Heart right ventricle (tissue), 16 donors: ENCODE measurements at regions not wholly inside any gene's neighbourhood (a gene's known extent, or its start where the extent isn't known, plus 50 kb on each side); places are given as distances from the start of the nearest gene placed in this dataset.

Experiments used
- ATAC-seq, 8 donors: fragments of 200-7000 bp; cut with Tn5 transposase; one replicate each; pipeline ENCODE4 v1.9.1; 2020; ENCODE audit warnings: mild to moderate bottlenecking in 8 of 8, moderate library complexity in 8 of 8, moderate number of reproducible peaks in 1 of 8
- DNase-seq, 2 donors: peaks; one replicate each; pipeline ENCODE4 v3.0.0-alpha.2; 2020
- H3K27ac ChIP-seq, 10 donors: fragments of 200-600 bp; sonication (generic) in 2 of 10; one replicate each; pipeline versions ENCODE4 v1.5.0 to v1.8.0; 2020 to 2022; ENCODE audit warnings: mild to moderate bottlenecking in 3 of 10
- H3K27me3 ChIP-seq, 7 donors: fragments of 200-600 bp; one replicate each; pipeline ENCODE4 v1.8.0; 2021 to 2022; ENCODE audit warnings: mild to moderate bottlenecking in 2 of 7
- H3K36me3 ChIP-seq, 9 donors: fragments of 200-600 bp; sonication (generic) in 1 of 9; one replicate each; pipeline versions ENCODE4 v1.5.0 to v1.8.0; 2020 to 2022; ENCODE audit warnings: mild to moderate bottlenecking in 2 of 9
- H3K4me1 ChIP-seq, 9 donors: fragments of 200-600 bp; sonication (generic) in 1 of 9; one replicate each; pipeline versions ENCODE4 v1.5.0 to v1.8.0; 2020 to 2022; ENCODE audit warnings: mild to moderate bottlenecking in 4 of 9
- H3K4me3 ChIP-seq, 10 donors: fragments of 200-600 bp; sonication (generic) in 2 of 10; one replicate each; pipeline versions ENCODE4 v1.5.0 to v1.8.0; 2020 to 2022; ENCODE audit warnings: mild to moderate bottlenecking in 7 of 10, moderate library complexity in 2 of 10
- H3K9me3 ChIP-seq, 11 donors: fragments of 200-600 bp in 10 of 11; sonication (generic) in 2 of 11; one replicate each; pipeline versions ENCODE4 v1.5.0 to v1.8.0; 2013 to 2022; ENCODE audit warnings: mild to moderate bottlenecking in 2 of 11, control low read depth in 1 of 11, moderate library complexity in 1 of 11
- CTCF ChIP-seq, 9 donors: fragments of 200-600 bp; sonication (generic) in 2 of 9; IDR thresholded peaks; one replicate each; pipeline versions ENCODE4 v1.5.0 to v1.8.0; 2021 to 2022; ENCODE audit warnings: antibody characterized with exemption in 9 of 9, mild to moderate bottlenecking in 5 of 9, moderate library complexity in 1 of 9
- WGBS, 2 donors: extraction: QIAGEN DNeasy Blood & Tissue Kit; methylation state at CpG; one replicate each; pipeline ENCODE4 v1.1.7; 2013; ENCODE audit warnings: inconsistent platforms in 1 of 2; 5-methylcytosine and 5-hydroxymethylcytosine counted together
- intact Hi-C, 10 donors: fragments of 100-400 bp; cut with DNase I; formaldehyde crosslinking; loops; one replicate each; pipeline versions ENCODE4 v1.11.1 to v1.14.2; 2022
- donor health status: Arrhythmogenic right ventricular cardiomyopathy.
- donor health status: ischemic (EF 13 %, LVEDD 7.1; RV severe dilation, severe dysfunction).
- donor health status: healthy with polysubstance abuse.
- donor health status: DM: no; HTN: yes; CAD: no.
- donor health status: DM: no; HTN: no; CAD: no.
- donor health status: ischemic (EF 25% LVEDD 6.9; RV normal size, moderate dysfunction).
- donor health status: ischemic (EF 25% LVEDD 5.7; RV mildly dilated, moderate dysfunction).
- donor health status: healthy.
- donor health status: DM: yes; HTN: yes; CAD: no.
- donor health status: Ischemic cardiomyopathy.
- donor health status: ischemic (EF 35%, LVEDD 5.7; RV mildly dilated, moderate dysfunction).
- donor health status: nonischemic (EF 11% LVEDD 7.7; RV severe dilation, severe dysfunction).
- donor health status: DM: yes; HTN: yes; CAD: no.
- donor health status: PGD.
- donor health status: ischemic (EF 29% LVEDD 5.4; RV normal size, mild dysfunction).
- donor health status: nonischemic (EF 23%, LVEDD 6.1; RV moderate dilation, normal function).

- Histone ChIP-seq H3K4me1 (peaks cover 0 to 13% (median 0%) of the 10 kb centered on the region in 9 donors), H3K36me3 (no peaks in the 10 kb centered on the region), H3K27ac (no peak overlapping the region), H3K9me3 (no peaks in the 10 kb centered on the region), H3K27me3 (peaks cover 0 to 53% (median 5%) of the 10 kb centered on the region in 7 donors), H3K4me3 (no peak overlapping the region)
- ATAC-seq (no peak), DNase-seq (no peak)
- intact Hi-C loops, result loop anchor here in 1 of 10 donors (10.0 kb wide), 1 partner anchor 112 kb away; no protein-coding TSS in a partner anchor
- 58 to 62% methylated on average over 5 of the region's 5 CpGs for WGBS, 2 donors
- TF ChIP-seq CTCF (IDR thresholded peaks at IDR 0.05), result no peak
These were observed 322.2 kb upstream of the MYT1L start for GRCh38 chr2:2653231-2653630.

- Histone ChIP-seq H3K27me3 (peaks cover 0 to 44% (median 3%) of the 10 kb centered on the region in 7 donors), H3K36me3 (no peaks in the 10 kb centered on the region), H3K27ac (no peak overlapping the region), H3K4me3 (no peak overlapping the region), H3K4me1 (peaks cover 0 to 5% (median 0%) of the 10 kb centered on the region in 9 donors), H3K9me3 (peaks cover 0 to 7% (median 0%) of the 10 kb centered on the region in 11 donors)
- WGBS, 2 donors, result 89% methylated on average over 20 of the region's 20 CpGs
- DNase-seq, result no peak
- TF ChIP-seq CTCF (IDR thresholded peaks at IDR 0.05), result no peak
- intact Hi-C loops, result loop anchor here in 1 of 10 donors (10.0 kb wide), 1 partner anchor 114 kb away; no protein-coding TSS in a partner anchor
- ATAC-seq, result no peak
These were observed 319.7 kb upstream of the MYT1L start for GRCh38 chr2:2650608-2651375.

- intact Hi-C loops, result loop anchor here in 1 of 10 donors (10.0 kb wide), 1 partner anchor 115 kb away; no protein-coding TSS in a partner anchor
- Histone ChIP-seq H3K27ac (no peak overlapping the region), H3K36me3 (no peaks in the 10 kb centered on the region), H3K4me1 (peaks cover 0 to 3% (median 0%) of the 10 kb centered on the region in 9 donors), H3K27me3 (peaks cover 0 to 44% (median 6%) of the 10 kb centered on the region in 7 donors), H3K9me3 (peaks cover 0 to 7% (median 0%) of the 10 kb centered on the region in 11 donors), H3K4me3 (no peak overlapping the region)
- WGBS, 2 donors, result 75 to 77% methylated on average over 36 of the region's 36 CpGs
- DNase-seq (no peak), ATAC-seq (no peak)
- TF ChIP-seq CTCF (IDR thresholded peaks at IDR 0.05), result no peak
These were observed 318.3 kb upstream of the MYT1L start for GRCh38 chr2:2649109-2650072.

GRCh38 chr2:2648094-2648493 is 317.0 kb upstream of the MYT1L start:
- no peak for ATAC-seq
- Histone ChIP-seq H3K4me3 (no peak overlapping the region), H3K27me3 (peaks cover 0 to 40% (median 6%) of the 10 kb centered on the region in 7 donors), H3K9me3 (peaks cover 0 to 7% (median 0%) of the 10 kb centered on the region in 11 donors), H3K27ac (no peak overlapping the region), H3K4me1 (peaks cover 0 to 3% (median 0%) of the 10 kb centered on the region in 9 donors), H3K36me3 (no peaks in the 10 kb centered on the region)
- intact Hi-C loops, result no loop called here
- WGBS, 2 donors, result 82 to 86% methylated on average over 8 of the region's 8 CpGs
- no peak for TF ChIP-seq CTCF (IDR thresholded peaks at IDR 0.05)
- DNase-seq, result no peak
